ENCODE measurements at regions not wholly inside any gene's neighbourhood (a gene's known extent, or its start where the extent isn't known, plus 50 kb on each side); places are given as distances from the start of the nearest gene placed in this dataset.
"Not testable (repeated sequence)": the region's sequence is repeated elsewhere in the genome, so short reads cannot be mapped to it uniquely, and the experiment has no call there.

- no peak for DNase-seq (ENCODE audit: low spot score)
These were observed 488.2 kb downstream of the RBFOX1 start for GRCh38 chr16:7820816-7821215.

GRCh38 chr16:7805686-7806396 lies 473.2 kb downstream of the RBFOX1 start:
- no peak for DNase-seq (ENCODE audit: low spot score)

GRCh38 chr16:7804635-7805195 lies 472.1 kb downstream of the RBFOX1 start:
- no peak for DNase-seq (ENCODE audit: low spot score)

- no peak for DNase-seq (ENCODE audit: low spot score)
These were observed 459.7 kb downstream of the RBFOX1 start for GRCh38 chr16:7792346-7792745.

- no peak for DNase-seq (ENCODE audit: low spot score)
These were observed 458.5 kb downstream of the RBFOX1 start for GRCh38 chr16:7791028-7791590.

GRCh38 chr16:7775072-7775488 lies 442.4 kb downstream of the RBFOX1 start:
- no peak for DNase-seq (ENCODE audit: low spot score)

GRCh38 chr16:7772722-7773121 lies 440.1 kb downstream of the RBFOX1 start:
- no peak for DNase-seq (ENCODE audit: low spot score)

GRCh38 chr16:7769091-7769490 lies 436.4 kb downstream of the RBFOX1 start:
- not testable (repeated sequence) for DNase-seq (ENCODE audit: low spot score)

- DNase-seq (ENCODE audit: low spot score), result no peak
These were observed 432.5 kb downstream of the RBFOX1 start for GRCh38 chr16:7765079-7765550.

- no peak for DNase-seq (ENCODE audit: low spot score)
These were observed 430.5 kb downstream of the RBFOX1 start for GRCh38 chr16:7763111-7763510.

All from kidney tubule cell (primary cell).